Neural crest cell (in vitro differentiated cells): ENCODE measurements at regions not wholly inside any gene's neighbourhood (a gene's known extent, or its start where the extent isn't known, plus 50 kb on each side); places are given as distances from the start of the nearest gene placed in this dataset.

Source experiments
- DNase-seq: peaks from one replicate; pipeline ENCODE4 v3.0.0; 2021; ENCODE audit warnings: low read depth, mixed read lengths, low spot score
- H3K27ac Mint-ChIP-seq: one replicate; pipeline ENCODE4 v1.8.0; 2021; ENCODE audit warnings: mild to moderate bottlenecking, mixed read lengths; ENCODE audit not compliant: unreplicated experiment
- H3K27me3 Mint-ChIP-seq: 2 replicates; pipeline ENCODE4 v1.8.0; 2021; ENCODE audit warnings: low read depth, mild to moderate bottlenecking, mixed read lengths
- H3K36me3 Mint-ChIP-seq: 2 replicates; pipeline ENCODE4 v1.8.0; 2021; ENCODE audit warnings: low read depth, mild to moderate bottlenecking, mixed read lengths
- H3K4me1 Mint-ChIP-seq: 2 replicates; pipeline ENCODE4 v1.8.0; 2021; ENCODE audit warnings: mixed read lengths
- H3K4me3 Mint-ChIP-seq: one replicate; pipeline ENCODE4 v1.8.0; 2021; ENCODE audit warnings: mild to moderate bottlenecking, mixed read lengths
- H3K9me3 Mint-ChIP-seq: 2 replicates; pipeline ENCODE4 v1.8.0; 2021; ENCODE audit warnings: mixed read lengths
- CTCF ChIP-seq: fragments of 200-600 bp; sonication (generic); conservative IDR thresholded peaks from 2 replicates; pipeline ENCODE4 v1.5.0; 2021; ENCODE audit warnings: antibody characterized with exemption, mild to moderate bottlenecking

DNA sequence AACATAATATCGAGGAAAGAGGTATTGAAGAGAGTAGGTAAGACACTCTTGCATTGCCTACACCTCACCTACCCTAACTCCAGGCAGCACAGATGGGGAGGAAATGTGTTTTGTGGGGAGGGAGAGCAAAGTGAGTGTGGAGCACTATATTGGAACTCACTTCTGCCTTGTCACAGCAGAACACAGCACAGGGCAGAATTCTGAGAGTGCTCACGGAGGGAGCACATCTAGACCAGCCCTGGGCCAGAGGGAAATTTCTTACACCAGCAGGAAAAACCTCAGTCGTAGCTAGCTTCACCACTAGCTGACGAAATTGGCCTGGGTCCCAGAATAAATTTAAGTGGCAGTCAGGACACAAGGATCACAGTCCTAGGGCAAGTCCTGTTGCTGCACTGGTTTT, 517.3 kb downstream of the TMA16 start:
- Mint-ChIP-seq H3K36me3 (no peaks in the 10 kb centered on the region), H3K27ac (no peak overlapping the region), H3K4me1 (no peaks in the 10 kb centered on the region), H3K9me3 (peaks cover 2% of the 10 kb centered on the region), H3K27me3 (no peaks in the 10 kb centered on the region), H3K4me3 (no peak overlapping the region)
- no peak for DNase-seq
- no peak for TF ChIP-seq CTCF

- H3K4me3 Mint-ChIP-seq = no peak overlapping the region
Observed at GRCh38 chr4:164012396-164013027, 518.0 kb downstream of the TMA16 start.

DNA sequence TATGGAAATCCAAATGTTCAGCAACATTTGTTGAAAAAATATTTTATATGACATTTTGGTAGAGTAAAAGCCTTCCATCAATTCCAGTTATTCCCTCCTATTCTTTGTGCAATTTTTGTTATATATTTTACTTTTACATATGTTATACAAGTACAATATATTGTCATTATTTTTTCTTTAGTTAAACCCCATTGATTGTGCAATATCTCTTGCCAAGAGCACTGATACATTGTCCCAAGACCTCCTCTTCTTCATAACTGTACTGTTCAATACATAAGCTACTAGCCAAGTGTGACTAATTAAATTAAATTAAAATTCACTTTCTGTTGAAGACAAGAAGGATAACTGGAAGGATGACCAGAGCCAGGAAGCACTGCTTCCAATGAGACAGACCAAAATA, 527.5 kb downstream of the TMA16 start:
- H3K4me1 Mint-ChIP-seq = no peaks in the 10 kb centered on the region
- H3K27ac Mint-ChIP-seq = no peak overlapping the region
- peaks cover 7% of the 10 kb centered on the region for H3K9me3 Mint-ChIP-seq
- H3K36me3 Mint-ChIP-seq = no peaks in the 10 kb centered on the region
- no peak for DNase-seq
- TF ChIP-seq CTCF = no peak
- H3K4me3 Mint-ChIP-seq = no peak overlapping the region
- H3K27me3 Mint-ChIP-seq = peaks cover 3% of the 10 kb centered on the region

More at GRCh38 chr4:164012396-164013027, 518.0 kb downstream of the TMA16 start:
- Mint-ChIP-seq H3K36me3 (no peaks in the 10 kb centered on the region), H3K4me1 (no peaks in the 10 kb centered on the region), H3K9me3 (peaks cover 2% of the 10 kb centered on the region), H3K27me3 (no peaks in the 10 kb centered on the region), H3K27ac (no peak overlapping the region)
- peak; percentile 79 for TF ChIP-seq CTCF
- peak; percentile 50 for DNase-seq

DNA sequence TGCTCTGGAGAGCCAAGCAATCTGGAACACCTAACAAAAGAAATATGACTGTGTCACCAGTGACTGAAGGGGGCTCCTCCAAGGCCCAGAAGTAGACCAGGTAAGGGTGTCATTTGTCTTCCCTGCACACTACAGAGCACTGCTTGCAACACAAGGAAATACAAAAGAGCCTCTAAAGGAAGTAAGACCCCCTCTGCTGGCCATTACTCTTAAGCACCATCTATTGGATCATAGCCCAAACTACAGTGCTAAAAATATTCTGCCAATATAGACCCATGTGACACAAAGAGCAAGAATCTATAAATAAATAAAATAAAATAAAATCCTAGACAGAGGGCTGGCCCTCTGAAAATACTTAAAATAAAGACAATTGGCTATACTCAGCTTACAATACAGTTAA, 528.7 kb downstream of the TMA16 start:
- Mint-ChIP-seq H3K27me3 (peaks cover 3% of the 10 kb centered on the region), H3K9me3 (peaks cover 10% of the 10 kb centered on the region), H3K4me3 (no peak overlapping the region), H3K36me3 (no peaks in the 10 kb centered on the region), H3K27ac (no peak overlapping the region), H3K4me1 (no peaks in the 10 kb centered on the region)
- DNase-seq = no peak
- TF ChIP-seq CTCF = no peak

DNA sequence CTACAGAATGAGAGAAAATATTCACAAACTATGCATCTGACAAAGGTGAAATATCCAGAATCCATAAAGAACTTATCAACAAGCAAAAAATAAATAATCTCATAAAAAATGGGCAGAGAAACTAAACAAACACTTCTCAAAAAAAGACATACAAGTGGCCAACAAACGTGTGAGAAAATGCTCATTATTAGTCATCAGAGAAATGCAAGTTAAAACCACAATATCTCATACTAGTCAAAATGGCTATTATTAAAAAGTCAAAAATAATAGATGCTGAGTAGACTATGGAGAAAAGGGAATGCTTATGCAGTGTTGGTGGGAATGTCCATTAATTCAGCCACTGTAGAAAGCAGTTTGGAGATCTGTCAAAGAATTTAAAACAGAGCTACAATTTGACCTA, 533.3 kb downstream of the TMA16 start:
- no peak for DNase-seq
- Mint-ChIP-seq H3K4me3 (no peak overlapping the region), H3K36me3 (no peaks in the 10 kb centered on the region), H3K27me3 (peaks cover 3% of the 10 kb centered on the region), H3K4me1 (no peaks in the 10 kb centered on the region), H3K27ac (no peak overlapping the region), H3K9me3 (peaks cover 13% of the 10 kb centered on the region)
- no peak for TF ChIP-seq CTCF
